ENCODE measurements at regions not wholly inside any gene's neighbourhood (a gene's known extent, or its start where the extent isn't known, plus 50 kb on each side); places are given as distances from the start of the nearest gene placed in this dataset.

- peak in 1 of 56 donors; percentile 0 for DNase-seq
These were observed 680.7 kb upstream of the TSPY4 start for GRCh38 chrY:8656515-8656914.

GRCh38 chrY:8659721-8660120 lies 677.5 kb upstream of the TSPY4 start:
- DNase-seq = no peak

- peak in 16 of 56 donors; percentile 0 to 44 (median 0) for DNase-seq
These were observed 663.4 kb upstream of the TSPY4 start for GRCh38 chrY:8673896-8674295.

GRCh38 chrY:8677336-8677935 lies 659.8 kb upstream of the TSPY4 start:
- peak in 18 of 56 donors; percentile 0 to 47 (median 1) for DNase-seq

- no peak for DNase-seq
These were observed 650.1 kb upstream of the TSPY4 start for GRCh38 chrY:8687154-8687553.

GRCh38 chrY:8690901-8691685 lies 646.2 kb upstream of the TSPY4 start:
- DNase-seq = no peak

GRCh38 chrY:8698571-8698970 lies 638.7 kb upstream of the TSPY4 start:
- DNase-seq = no peak

- no peak for DNase-seq
These were observed 631.5 kb upstream of the TSPY4 start for GRCh38 chrY:8705636-8706300.

- DNase-seq = no peak
These were observed 625.0 kb upstream of the TSPY4 start for GRCh38 chrY:8712296-8712695.

GRCh38 chrY:8715226-8715625 lies 622.0 kb upstream of the TSPY4 start:
- DNase-seq = no peak

- DNase-seq = peak in 16 of 56 donors; percentile 0 to 10 (median 1)
These were observed 610.6 kb upstream of the TSPY4 start for GRCh38 chrY:8726616-8727015.

GRCh38 chrY:8729971-8730370 lies 607.3 kb upstream of the TSPY4 start:
- no peak for DNase-seq

- no peak for DNase-seq
These were observed 595.8 kb upstream of the TSPY4 start for GRCh38 chrY:8741343-8742069.

- no peak for DNase-seq
These were observed 573.1 kb upstream of the TSPY4 start for GRCh38 chrY:8764184-8764583.

- no peak for DNase-seq
These were observed 555.9 kb upstream of the TSPY4 start for GRCh38 chrY:8781184-8781890.

GRCh38 chrY:8794561-8794960 lies 542.7 kb upstream of the TSPY4 start:
- no peak for DNase-seq

GRCh38 chrY:8804317-8804716 lies 532.9 kb upstream of the TSPY4 start:
- no peak for DNase-seq

- peak in 1 of 56 donors; percentile 0 for DNase-seq
These were observed 529.4 kb upstream of the TSPY4 start for GRCh38 chrY:8807648-8808408.

GRCh38 chrY:8808611-8809010 lies 528.7 kb upstream of the TSPY4 start:
- no peak for DNase-seq

GRCh38 chrY:8809076-8809475 lies 528.2 kb upstream of the TSPY4 start:
- no peak for DNase-seq

Data from amygdala (tissue), 56 donors.